ENCODE measurements at regions not wholly inside any gene's neighbourhood (a gene's known extent, or its start where the extent isn't known, plus 50 kb on each side); places are given as distances from the start of the nearest gene placed in this dataset.

GRCh38 chr4:12645732-12646131, 838.4 kb downstream of the RAB28 start:
- H3K9me3 ChIP-seq (ENCODE audit: low read length) = no peaks in the 10 kb centered on the region
- no peak overlapping the region for H3K9ac ChIP-seq (ENCODE audit: low read length)
- no peak overlapping the region for H3K4me3 ChIP-seq (ENCODE audit: low read length)
- H3K79me2 ChIP-seq (replicated peaks; ENCODE audit: insufficient read depth, low read length) = no peaks in the 10 kb centered on the region
- no peak overlapping the region for H2AFZ ChIP-seq (ENCODE audit: low read depth, low read length)
- no peaks in the 10 kb centered on the region for H3K27me3 ChIP-seq (ENCODE audit: insufficient read depth, low read depth, low read length)
- no peak for TF ChIP-seq POLR2AphosphoS5 (IDR thresholded peaks at IDR 0.05)
- TF ChIP-seq EP300 (conservative IDR thresholded peaks at IDR 0.05; ENCODE audit: poor library complexity, severe bottlenecking) = no peak
- TF ChIP-seq MXI1 (conservative IDR thresholded peaks at IDR 0.05; ENCODE audit: poor library complexity, severe bottlenecking) = no peak
- no peak for TF ChIP-seq REST (IDR thresholded peaks at IDR 0.05; ENCODE audit: borderline replicate concordance)
- TF ChIP-seq EZH2 (IDR thresholded peaks at IDR 0.05; ENCODE audit: borderline replicate concordance, insufficient read depth, low read length, poor library complexity, severe bottlenecking) = no peak
- no peak overlapping the region for H3K4me2 ChIP-seq (ENCODE audit: low read length)
- H3K9me2 ChIP-seq (ENCODE audit: insufficient read depth, low read length) = no peaks in the 10 kb centered on the region
- H4K20me1 ChIP-seq (ENCODE audit: insufficient read depth) = no peaks in the 10 kb centered on the region
- no peaks in the 10 kb centered on the region for H3F3A ChIP-seq (ENCODE audit: insufficient read depth, low read length, poor library complexity, severe bottlenecking)
- no peaks in the 10 kb centered on the region for H3K36me3 ChIP-seq (ENCODE audit: insufficient read depth, low read length)
- H3K27ac ChIP-seq (ENCODE audit: low read length) = no peak overlapping the region

GRCh38 chr4:12644261-12644660, 839.9 kb downstream of the RAB28 start:
- H4K20me1 ChIP-seq (ENCODE audit: insufficient read depth) = no peaks in the 10 kb centered on the region
- H3K79me2 ChIP-seq (replicated peaks; ENCODE audit: insufficient read depth, low read length) = no peaks in the 10 kb centered on the region
- no peak overlapping the region for H3K9ac ChIP-seq (ENCODE audit: low read length)

More at GRCh38 chr4:12644261-12644660, 839.9 kb downstream of the RAB28 start:
- Histone ChIP-seq H2AFZ (ENCODE audit: low read depth, low read length) (no peak overlapping the region), H3K4me2 (ENCODE audit: low read length) (no peak overlapping the region), H3K27me3 (ENCODE audit: insufficient read depth, low read depth, low read length) (no peaks in the 10 kb centered on the region), H3K9me3 (ENCODE audit: low read length) (no peaks in the 10 kb centered on the region), H3K4me3 (ENCODE audit: low read length) (no peak overlapping the region), H3K9me2 (ENCODE audit: insufficient read depth, low read length) (no peaks in the 10 kb centered on the region), H3F3A (ENCODE audit: insufficient read depth, low read length, poor library complexity, severe bottlenecking) (no peaks in the 10 kb centered on the region), H3K27ac (ENCODE audit: low read length) (no peak overlapping the region), H3K36me3 (ENCODE audit: insufficient read depth, low read length) (no peaks in the 10 kb centered on the region)
- TF ChIP-seq EP300 (conservative IDR thresholded peaks at IDR 0.05; ENCODE audit: poor library complexity, severe bottlenecking) (no peak), CTCF (IDR thresholded peaks at IDR 0.05; ENCODE audit: poor library complexity, severe bottlenecking) (no peak), REST (IDR thresholded peaks at IDR 0.05; ENCODE audit: borderline replicate concordance) (no peak), EZH2 (IDR thresholded peaks at IDR 0.05; ENCODE audit: borderline replicate concordance, insufficient read depth, low read length, poor library complexity, severe bottlenecking) (no peak), SMC3 (conservative IDR thresholded peaks at IDR 0.05; ENCODE audit: poor library complexity) (no peak)
